Neural progenitor cell (in vitro differentiated cells): ENCODE measurements at regions not wholly inside any gene's neighbourhood (a gene's known extent, or its start where the extent isn't known, plus 50 kb on each side); places are given as distances from the start of the nearest gene placed in this dataset.

Source experiments
- EZH2 ChIP-seq: fragments of 200-600 bp; sonication (generic); IDR thresholded peaks from 2 replicates; pipeline ENCODE4 v1.6.1; 2017; ENCODE audit warnings: antibody characterized with exemption, mild to moderate bottlenecking, moderate library complexity
- TF ChIP-seq, protein P1 (sequence below): fragments of 200-600 bp; sonication (generic); IDR thresholded peaks from 2 replicates; pipeline ENCODE4 v1.5.1; 2017; ENCODE audit warnings: antibody characterized with exemption, mild to moderate bottlenecking

DNA sequence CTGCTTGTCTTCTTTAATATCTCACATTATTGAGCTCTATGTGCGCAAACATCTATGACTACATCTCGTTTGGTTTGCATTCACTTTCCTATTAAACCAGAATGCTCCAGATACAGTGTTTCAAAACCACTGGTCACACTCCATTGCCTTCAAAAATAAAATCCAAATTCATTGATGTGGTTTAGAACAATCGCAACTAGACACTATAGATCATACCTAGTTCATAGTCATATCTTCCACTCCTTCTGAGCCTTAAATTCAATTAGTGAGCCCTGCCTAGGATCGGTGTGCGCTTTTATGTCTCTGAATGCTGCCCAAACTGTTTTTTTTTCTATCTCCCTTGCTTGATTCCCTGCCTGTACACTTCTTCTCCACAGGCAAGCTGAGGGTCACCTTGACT is 238.5 kb upstream of the RGPD4 start:
- TF ChIP-seq EZH2: no peak
- TF ChIP-seq, protein P1, sequence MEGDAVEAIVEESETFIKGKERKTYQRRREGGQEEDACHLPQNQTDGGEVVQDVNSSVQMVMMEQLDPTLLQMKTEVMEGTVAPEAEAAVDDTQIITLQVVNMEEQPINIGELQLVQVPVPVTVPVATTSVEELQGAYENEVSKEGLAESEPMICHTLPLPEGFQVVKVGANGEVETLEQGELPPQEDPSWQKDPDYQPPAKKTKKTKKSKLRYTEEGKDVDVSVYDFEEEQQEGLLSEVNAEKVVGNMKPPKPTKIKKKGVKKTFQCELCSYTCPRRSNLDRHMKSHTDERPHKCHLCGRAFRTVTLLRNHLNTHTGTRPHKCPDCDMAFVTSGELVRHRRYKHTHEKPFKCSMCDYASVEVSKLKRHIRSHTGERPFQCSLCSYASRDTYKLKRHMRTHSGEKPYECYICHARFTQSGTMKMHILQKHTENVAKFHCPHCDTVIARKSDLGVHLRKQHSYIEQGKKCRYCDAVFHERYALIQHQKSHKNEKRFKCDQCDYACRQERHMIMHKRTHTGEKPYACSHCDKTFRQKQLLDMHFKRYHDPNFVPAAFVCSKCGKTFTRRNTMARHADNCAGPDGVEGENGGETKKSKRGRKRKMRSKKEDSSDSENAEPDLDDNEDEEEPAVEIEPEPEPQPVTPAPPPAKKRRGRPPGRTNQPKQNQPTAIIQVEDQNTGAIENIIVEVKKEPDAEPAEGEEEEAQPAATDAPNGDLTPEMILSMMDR: no peak
